ENCODE measurements at regions not wholly inside any gene's neighbourhood (a gene's known extent, or its start where the extent isn't known, plus 50 kb on each side); places are given as distances from the start of the nearest gene placed in this dataset.

DNA sequence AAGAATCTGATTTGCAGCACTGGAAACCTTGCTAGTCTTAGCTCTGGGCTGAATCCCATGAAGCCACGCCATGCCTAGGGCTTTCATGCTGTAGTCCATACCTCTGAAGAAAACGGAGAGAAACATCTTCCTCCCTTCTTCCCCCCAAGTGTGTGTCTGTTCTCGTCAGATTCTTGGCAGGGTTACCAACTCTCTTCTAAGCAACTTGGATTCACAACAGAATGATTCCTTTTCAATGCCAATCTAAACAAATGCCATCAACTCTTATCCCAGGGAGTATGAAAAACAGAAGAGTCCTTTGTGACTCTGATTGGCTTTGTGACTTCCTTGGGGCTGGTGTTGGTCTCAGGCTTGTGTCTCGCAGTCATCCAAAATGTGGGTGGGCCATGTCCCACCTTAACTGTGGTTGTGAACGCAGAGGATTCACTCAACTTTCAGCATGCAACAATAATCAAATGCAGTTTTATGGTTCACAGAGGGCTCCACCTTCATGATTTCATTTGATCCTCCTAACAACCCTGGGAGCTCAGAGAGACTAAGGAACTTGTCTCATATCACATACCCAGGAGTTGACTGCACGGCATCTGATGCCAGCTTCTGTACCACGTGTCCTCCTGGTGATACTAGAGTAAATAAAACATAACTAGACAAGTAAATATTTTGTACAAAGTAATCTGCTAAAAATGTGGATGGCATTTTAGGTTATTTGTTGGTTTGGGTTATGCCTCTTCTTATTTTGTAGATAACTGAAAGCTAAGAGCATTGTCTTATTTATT lies 186.0 kb upstream of the TNP1 start:
- POLR2A ChIA-PET: no interaction called here
- no peak for ATAC-seq

More for the DNA sequence above, 186.0 kb upstream of the TNP1 start:
- FAIRE-seq: no peak
- H2AFZ ChIP-seq (ENCODE audit: low read length): no peak overlapping the region
- peaks cover 17% of the 10 kb centered on the region for H3K4me1 ChIP-seq (ENCODE audit: insufficient read depth, low read length)
- WGBS (ENCODE audit: low lambda C conversion rate): 33% methylated on average over 7 of the region's 7 CpGs
- H3K27ac ChIP-seq (ENCODE audit: extremely low read length, insufficient read depth, low read length): no peak overlapping the region
- no peak for DNase-seq (ENCODE audit: low spot score)
- no peak overlapping the region for H3K4me2 ChIP-seq (ENCODE audit: low read depth, low read length)
- H3K4me3 ChIP-seq (replicated peaks in 1 of 3; ENCODE audit: insufficient read depth in 1 of 3, low read depth in 2 of 3, low read length in 3 of 3): no peak overlapping the region
- TF ChIP-seq ZNF232 (CRISPR knock-in tag; IDR thresholded peaks at IDR 0.05; ENCODE audit: borderline replicate concordance) (no peak), SP5 (CRISPR knock-in tag; IDR thresholded peaks at IDR 0.05; ENCODE audit: borderline replicate concordance, low read depth) (no peak), ZBTB1 (CRISPR knock-in tag; IDR thresholded peaks at IDR 0.05; ENCODE audit: borderline replicate concordance) (no peak), AFF4 (CRISPR knock-in tag; IDR thresholded peaks at IDR 0.05) (no peak), FLYWCH1 (CRISPR knock-in tag; IDR thresholded peaks at IDR 0.05) (no peak), MTA3 (CRISPR knock-in tag; IDR thresholded peaks at IDR 0.05) (no peak), ZNF543 (CRISPR knock-in tag; IDR thresholded peaks at IDR 0.05) (no peak), ZNF121 (CRISPR knock-in tag; IDR thresholded peaks at IDR 0.05) (no peak), ZNF773 (CRISPR knock-in tag; IDR thresholded peaks at IDR 0.05; ENCODE audit: borderline replicate concordance) (no peak), ZNF460 (CRISPR knock-in tag; IDR thresholded peaks at IDR 0.05; ENCODE audit: borderline replicate concordance) (no peak), RAD51 (IDR thresholded peaks at IDR 0.05; ENCODE audit: borderline replicate concordance) (no peak), SMAD3 (CRISPR knock-in tag; IDR thresholded peaks at IDR 0.05) (no peak), MLXIP (CRISPR knock-in tag; IDR thresholded peaks at IDR 0.05; ENCODE audit: borderline replicate concordance) (no peak), ZNF432 (CRISPR knock-in tag; IDR thresholded peaks at IDR 0.05; ENCODE audit: borderline replicate concordance) (no peak)
- H4K20me1 ChIP-seq (ENCODE audit: insufficient read depth, low read length): no peaks in the 10 kb centered on the region
- no peaks in the 10 kb centered on the region for H3K36me3 ChIP-seq (replicated peaks in 1 of 2; ENCODE audit: control insufficient read depth in 1 of 2, insufficient read depth in 2 of 2, low read length in 2 of 2)
- H3K79me2 ChIP-seq (ENCODE audit: insufficient read depth, low read length): no peaks in the 10 kb centered on the region
- H3K27me3 ChIP-seq (ENCODE audit: control insufficient read depth in 1 of 2, insufficient read depth in 2 of 2, low read length in 2 of 2): peaks cover 3 to 12% of the 10 kb centered on the region in 2 experiments; a peak in 3 of 5 replicates
- BruUV-seq (replicated peaks): no TSS peak
- in situ Hi-C loops (cut with HindIII; ENCODE audit: extremely low pct_ligation_motif_present, low pct_unique_long_range_greater_than_20kb): no loop called here
- CTCF ChIA-PET (ENCODE audit: low intra/inter-chr PET ratio, low total read pairs): no interaction called here
- intact Hi-C loops (cut with micrococcal nuclease; ENCODE audit: unreplicated experiment): no loop called here
- H3K9ac ChIP-seq (ENCODE audit: insufficient read depth, low read depth, low read length): no peak overlapping the region
- no peaks in the 10 kb centered on the region for H3K9me3 ChIP-seq (ENCODE audit: low read length)
